Effector memory CD8-positive, alpha-beta T cell (primary cell): ENCODE measurements at regions not wholly inside any gene's neighbourhood (a gene's known extent, or its start where the extent isn't known, plus 50 kb on each side); places are given as distances from the start of the nearest gene placed in this dataset.

ENCODE experiments used
- ATAC-seq: fragments of 150-1000 bp; cut with Tn5 transposase; replicated peaks from 2 replicates; pipeline ENCODE4 v1.10.0; 2021; ENCODE audit warnings: mild to moderate bottlenecking, moderate library complexity
- DNase-seq, 3 experiments: peaks; one replicate each; pipeline ENCODE4 v3.0.0; 2021
- H3K27ac Mint-ChIP-seq, 2 donors: one replicate each; pipeline ENCODE4 v1.8.0; 2022; ENCODE audit warnings: mild to moderate bottlenecking in 2 of 2, mixed read lengths in 2 of 2, moderate library complexity in 2 of 2
- H3K27me3 Mint-ChIP-seq, 2 donors: one replicate each; pipeline ENCODE4 v1.8.0; 2022; ENCODE audit warnings: mixed read lengths in 2 of 2
- H3K36me3 Mint-ChIP-seq: one replicate; pipeline ENCODE4 v1.8.0; 2022; ENCODE audit warnings: mild to moderate bottlenecking, moderate library complexity, mixed read lengths; ENCODE audit not compliant: insufficient read depth
- H3K4me1 Mint-ChIP-seq, 2 donors: one replicate each; pipeline ENCODE4 v1.8.0; 2022; ENCODE audit warnings: low read depth in 2 of 2, mixed read lengths in 2 of 2
- H3K4me3 Mint-ChIP-seq, 2 donors: one replicate each; pipeline ENCODE4 v1.8.0; 2022; ENCODE audit warnings: mild to moderate bottlenecking in 2 of 2, mixed read lengths in 2 of 2, moderate library complexity in 2 of 2
- H3K9me3 Mint-ChIP-seq, 2 donors: one replicate each; pipeline ENCODE4 v1.8.0; 2022; ENCODE audit warnings: mixed read lengths in 2 of 2

- H3K9me3 Mint-ChIP-seq, result peaks cover 0 to 4% of the 10 kb centered on the region in 2 donors
- no peak overlapping the region for H3K27ac Mint-ChIP-seq
- no peaks in the 10 kb centered on the region for H3K27me3 Mint-ChIP-seq
- no peaks in the 10 kb centered on the region for H3K36me3 Mint-ChIP-seq
- ATAC-seq, result no peak
- no peak for DNase-seq
- no peak overlapping the region for H3K4me3 Mint-ChIP-seq
- no peaks in the 10 kb centered on the region for H3K4me1 Mint-ChIP-seq
These were observed 203.6 kb upstream of the MEF2C start for GRCh38 chr5:89086390-89087086.

- Mint-ChIP-seq H3K36me3 (no peaks in the 10 kb centered on the region), H3K9me3 (peaks cover 0 to 4% of the 10 kb centered on the region in 2 donors), H3K4me1 (no peaks in the 10 kb centered on the region), H3K27me3 (no peaks in the 10 kb centered on the region), H3K27ac (no peak overlapping the region), H3K4me3 (no peak overlapping the region)
- ATAC-seq, result no peak
- DNase-seq, result no peak
These were observed 200.8 kb upstream of the MEF2C start for GRCh38 chr5:89083791-89084190.

GRCh38 chr5:89081360-89081759 is 198.4 kb upstream of the MEF2C start:
- Mint-ChIP-seq H3K4me1 (no peaks in the 10 kb centered on the region), H3K9me3 (peaks cover 0 to 5% of the 10 kb centered on the region in 2 donors), H3K4me3 (no peak overlapping the region), H3K36me3 (no peaks in the 10 kb centered on the region), H3K27ac (no peak overlapping the region), H3K27me3 (no peaks in the 10 kb centered on the region)
- ATAC-seq, result no peak
- DNase-seq, result no peak

- DNase-seq (no peak), ATAC-seq (no peak)
- no peaks in the 10 kb centered on the region for H3K36me3 Mint-ChIP-seq
- H3K9me3 Mint-ChIP-seq, result peaks cover 0 to 1% of the 10 kb centered on the region in 2 donors
- no peaks in the 10 kb centered on the region for H3K4me1 Mint-ChIP-seq
- H3K4me3 Mint-ChIP-seq, result no peak overlapping the region
- H3K27ac Mint-ChIP-seq, result no peak overlapping the region
- H3K27me3 Mint-ChIP-seq, result no peaks in the 10 kb centered on the region
These were observed 197.6 kb upstream of the MEF2C start for GRCh38 chr5:89080467-89081116.

GRCh38 chr5:89072842-89073672 is 190.1 kb upstream of the MEF2C start:
- Mint-ChIP-seq H3K36me3 (peaks cover 3% of the 10 kb centered on the region), H3K4me1 (no peaks in the 10 kb centered on the region), H3K27me3 (no peaks in the 10 kb centered on the region), H3K9me3 (peaks cover 0 to 3% of the 10 kb centered on the region in 2 donors), H3K4me3 (no peak overlapping the region), H3K27ac (no peak overlapping the region)
- DNase-seq (no peak), ATAC-seq (no peak)

GRCh38 chr5:89071941-89072331 is 189.0 kb upstream of the MEF2C start:
- no peak overlapping the region for H3K4me3 Mint-ChIP-seq
- no peak for ATAC-seq

GRCh38 chr5:89071101-89071940 is 188.3 kb upstream of the MEF2C start:
- H3K4me3 Mint-ChIP-seq, result no peak overlapping the region
- H3K9me3 Mint-ChIP-seq, result peaks cover 0 to 2% of the 10 kb centered on the region in 2 donors

More at GRCh38 chr5:89071941-89072331, 189.0 kb upstream of the MEF2C start:
- peaks cover 3% of the 10 kb centered on the region for H3K36me3 Mint-ChIP-seq
- no peaks in the 10 kb centered on the region for H3K4me1 Mint-ChIP-seq
- DNase-seq, result no peak
- H3K27ac Mint-ChIP-seq, result no peak overlapping the region
- H3K9me3 Mint-ChIP-seq, result peaks cover 0 to 3% of the 10 kb centered on the region in 2 donors
- no peaks in the 10 kb centered on the region for H3K27me3 Mint-ChIP-seq

GRCh38 chr5:89069591-89069990 is 186.6 kb upstream of the MEF2C start:
- no peak overlapping the region for H3K4me3 Mint-ChIP-seq
- no peaks in the 10 kb centered on the region for H3K4me1 Mint-ChIP-seq
- no peaks in the 10 kb centered on the region for H3K9me3 Mint-ChIP-seq
- no peak overlapping the region for H3K27ac Mint-ChIP-seq
- no peak for DNase-seq
- H3K27me3 Mint-ChIP-seq, result no peaks in the 10 kb centered on the region
- ATAC-seq, result no peak
- peaks cover 3% of the 10 kb centered on the region for H3K36me3 Mint-ChIP-seq

More at GRCh38 chr5:89071101-89071940, 188.3 kb upstream of the MEF2C start:
- Mint-ChIP-seq H3K4me1 (no peaks in the 10 kb centered on the region), H3K36me3 (peaks cover 3% of the 10 kb centered on the region), H3K27ac (no peak overlapping the region), H3K27me3 (no peaks in the 10 kb centered on the region)
- DNase-seq (no peak), ATAC-seq (no peak)

DNA sequence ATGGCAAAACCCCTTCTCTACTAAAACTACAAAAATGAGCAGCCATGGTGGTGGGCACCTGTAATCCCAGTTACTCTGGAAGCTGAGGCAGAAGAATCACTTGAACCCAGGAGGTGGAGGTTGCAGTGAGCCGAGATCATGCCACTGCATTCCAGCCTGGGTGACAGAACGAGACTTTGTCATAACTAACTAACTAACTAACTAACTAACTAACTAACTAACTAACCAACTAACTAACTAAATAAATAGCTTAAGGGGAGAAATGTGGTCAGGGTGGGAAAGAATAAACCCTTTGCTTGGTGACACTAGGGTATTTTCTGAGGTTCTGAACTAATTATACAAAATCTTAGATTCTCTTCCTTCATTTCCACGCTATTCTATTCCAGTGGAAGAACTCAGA is 184.4 kb upstream of the MEF2C start:
- Mint-ChIP-seq H3K4me3 (no peak overlapping the region), H3K36me3 (peaks cover 3% of the 10 kb centered on the region), H3K27me3 (no peaks in the 10 kb centered on the region), H3K27ac (no peak overlapping the region), H3K4me1 (no peaks in the 10 kb centered on the region), H3K9me3 (no peaks in the 10 kb centered on the region)
- no peak for ATAC-seq
- no peak for DNase-seq

DNA sequence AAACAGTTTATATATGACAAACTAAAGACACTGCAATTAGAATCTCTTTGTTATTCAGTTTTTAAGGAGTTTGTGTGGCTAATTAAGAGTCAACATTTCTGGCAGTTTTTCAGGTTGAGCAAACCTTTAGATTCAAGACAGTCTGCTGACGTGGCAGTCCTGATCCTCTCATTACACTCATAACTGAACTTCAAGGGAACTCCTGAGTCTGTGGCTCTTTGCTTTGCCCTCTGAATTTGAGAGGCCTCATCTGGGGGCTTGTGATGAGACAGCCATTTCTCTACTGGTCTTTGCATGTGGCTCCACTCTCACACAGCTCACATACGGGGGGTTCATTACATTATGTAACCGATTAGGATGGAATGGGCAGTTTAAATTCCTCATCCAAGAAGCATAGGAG is 182.9 kb upstream of the MEF2C start:
- DNase-seq, result no peak
- H3K9me3 Mint-ChIP-seq, result no peaks in the 10 kb centered on the region
- H3K27ac Mint-ChIP-seq, result no peak overlapping the region
- no peaks in the 10 kb centered on the region for H3K27me3 Mint-ChIP-seq
- no peak for ATAC-seq
- H3K4me1 Mint-ChIP-seq, result no peaks in the 10 kb centered on the region
- no peak overlapping the region for H3K4me3 Mint-ChIP-seq
- peaks cover 3% of the 10 kb centered on the region for H3K36me3 Mint-ChIP-seq

DNA sequence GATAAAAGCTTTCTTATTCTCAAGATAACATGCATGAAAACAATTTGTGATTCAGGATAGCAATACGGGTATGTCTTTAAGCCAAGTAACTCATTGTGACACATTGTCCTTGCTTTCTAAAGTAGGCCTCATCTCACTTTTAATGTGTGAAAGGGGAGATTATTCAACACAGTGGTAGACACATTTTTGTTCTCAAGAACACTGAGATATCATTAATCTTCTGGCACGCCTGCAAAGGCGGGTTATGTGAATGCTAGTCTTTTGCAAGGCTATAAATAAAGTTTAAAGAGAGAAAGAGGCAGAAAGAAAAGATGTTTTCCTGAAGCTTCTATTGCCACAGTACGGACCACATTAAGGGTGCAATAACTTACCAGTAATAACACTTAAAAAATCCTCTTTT is 181.8 kb upstream of the MEF2C start:
- Mint-ChIP-seq H3K9me3 (no peaks in the 10 kb centered on the region), H3K36me3 (no peaks in the 10 kb centered on the region), H3K27me3 (no peaks in the 10 kb centered on the region), H3K4me1 (no peaks in the 10 kb centered on the region), H3K4me3 (no peak overlapping the region), H3K27ac (no peak overlapping the region)
- DNase-seq, result no peak
- ATAC-seq, result no peak

- Mint-ChIP-seq H3K36me3 (no peaks in the 10 kb centered on the region), H3K4me1 (no peaks in the 10 kb centered on the region), H3K27me3 (no peaks in the 10 kb centered on the region), H3K27ac (no peak overlapping the region), H3K4me3 (no peak overlapping the region), H3K9me3 (no peaks in the 10 kb centered on the region)
- ATAC-seq, result no peak
- DNase-seq, result no peak
These were observed 181.1 kb upstream of the MEF2C start for GRCh38 chr5:89064054-89064453.

DNA sequence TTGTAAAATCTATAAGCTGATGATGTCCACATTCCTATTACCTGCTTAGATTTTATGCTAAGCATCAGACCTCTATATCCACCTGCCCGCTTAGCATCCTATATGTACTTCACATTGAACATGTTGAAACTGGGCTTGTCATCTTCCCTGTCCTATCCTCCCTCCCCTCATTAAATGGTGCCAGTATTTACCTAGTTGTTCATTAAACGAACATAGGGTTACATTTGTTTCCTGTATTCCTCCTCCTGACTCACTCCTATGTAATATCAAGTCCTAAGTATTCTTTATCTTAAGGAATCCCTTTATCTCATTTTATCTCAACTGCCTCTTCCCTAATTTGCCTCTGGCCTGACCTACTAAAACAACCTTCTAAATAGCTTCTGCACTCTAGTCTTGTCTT is 177.8 kb upstream of the MEF2C start:
- no peaks in the 10 kb centered on the region for H3K4me1 Mint-ChIP-seq
- ATAC-seq (no peak), DNase-seq (no peak)
- H3K9me3 Mint-ChIP-seq, result no peaks in the 10 kb centered on the region
- H3K27ac Mint-ChIP-seq, result no peak overlapping the region
- H3K27me3 Mint-ChIP-seq, result no peaks in the 10 kb centered on the region
- H3K36me3 Mint-ChIP-seq, result no peaks in the 10 kb centered on the region
- H3K4me3 Mint-ChIP-seq, result no peak overlapping the region
